ENCODE measurements at regions not wholly inside any gene's neighbourhood (a gene's known extent, or its start where the extent isn't known, plus 50 kb on each side); places are given as distances from the start of the nearest gene placed in this dataset.

DNA sequence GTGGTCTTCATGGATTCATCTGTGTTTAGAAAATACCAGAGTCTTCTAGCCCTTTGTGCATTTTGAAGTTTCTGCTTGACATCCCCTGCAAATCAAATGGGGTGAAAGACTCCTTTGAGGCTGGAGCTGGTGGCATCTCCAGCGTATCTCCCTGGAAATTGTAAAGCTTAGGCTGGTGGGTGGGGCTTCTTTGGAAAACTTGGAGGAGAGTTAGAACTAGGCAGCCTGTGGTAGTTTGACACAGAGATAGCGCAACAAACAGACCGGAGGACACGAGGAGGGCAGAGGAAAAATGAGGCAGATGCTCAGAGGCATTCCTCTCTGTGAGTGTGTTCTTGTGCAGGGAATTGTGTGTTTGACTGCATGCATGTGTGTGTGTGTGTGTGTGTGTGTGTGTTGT is 116.3 kb downstream of the IRX5 start:
- H3K79me2 ChIP-seq (ENCODE audit: control insufficient read depth, insufficient read depth, low read length), result no peaks in the 10 kb centered on the region
- no peaks in the 10 kb centered on the region for H3K4me1 ChIP-seq (ENCODE audit: control insufficient read depth, extremely low read depth, insufficient read depth, low read length)
- H3K27ac ChIP-seq (ENCODE audit: insufficient read depth, low read depth, low read length), result no peak overlapping the region
- no peak overlapping the region for H2AFZ ChIP-seq (ENCODE audit: low read depth, low read length)
- no peaks in the 10 kb centered on the region for H4K20me1 ChIP-seq (replicated peaks; ENCODE audit: control insufficient read depth, extremely low read depth, insufficient read depth, low read length)
- no peaks in the 10 kb centered on the region for H3K36me3 ChIP-seq (ENCODE audit: control insufficient read depth in 2 of 2, extremely low read depth in 1 of 2, insufficient read depth in 2 of 2, low read length in 2 of 2)
- no peak for TF ChIP-seq GATA2 (IDR thresholded peaks at IDR 0.05; ENCODE audit: insufficient read depth, insufficient read length, low read depth, low read length)
- TF ChIP-seq MYC (IDR thresholded peaks at IDR 0.05; ENCODE audit: low read depth, low read length), result no peak
- TF ChIP-seq, protein P1, sequence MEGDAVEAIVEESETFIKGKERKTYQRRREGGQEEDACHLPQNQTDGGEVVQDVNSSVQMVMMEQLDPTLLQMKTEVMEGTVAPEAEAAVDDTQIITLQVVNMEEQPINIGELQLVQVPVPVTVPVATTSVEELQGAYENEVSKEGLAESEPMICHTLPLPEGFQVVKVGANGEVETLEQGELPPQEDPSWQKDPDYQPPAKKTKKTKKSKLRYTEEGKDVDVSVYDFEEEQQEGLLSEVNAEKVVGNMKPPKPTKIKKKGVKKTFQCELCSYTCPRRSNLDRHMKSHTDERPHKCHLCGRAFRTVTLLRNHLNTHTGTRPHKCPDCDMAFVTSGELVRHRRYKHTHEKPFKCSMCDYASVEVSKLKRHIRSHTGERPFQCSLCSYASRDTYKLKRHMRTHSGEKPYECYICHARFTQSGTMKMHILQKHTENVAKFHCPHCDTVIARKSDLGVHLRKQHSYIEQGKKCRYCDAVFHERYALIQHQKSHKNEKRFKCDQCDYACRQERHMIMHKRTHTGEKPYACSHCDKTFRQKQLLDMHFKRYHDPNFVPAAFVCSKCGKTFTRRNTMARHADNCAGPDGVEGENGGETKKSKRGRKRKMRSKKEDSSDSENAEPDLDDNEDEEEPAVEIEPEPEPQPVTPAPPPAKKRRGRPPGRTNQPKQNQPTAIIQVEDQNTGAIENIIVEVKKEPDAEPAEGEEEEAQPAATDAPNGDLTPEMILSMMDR (IDR thresholded peaks at IDR 0.05; ENCODE audit: extremely low read depth in 1 of 2, insufficient read depth in 1 of 2, low read depth in 1 of 2, low read length in 2 of 2), result no peak
- TF ChIP-seq, protein P2, sequence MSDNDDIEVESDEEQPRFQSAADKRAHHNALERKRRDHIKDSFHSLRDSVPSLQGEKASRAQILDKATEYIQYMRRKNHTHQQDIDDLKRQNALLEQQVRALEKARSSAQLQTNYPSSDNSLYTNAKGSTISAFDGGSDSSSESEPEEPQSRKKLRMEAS (IDR thresholded peaks at IDR 0.05; ENCODE audit: insufficient read depth, insufficient read length), result no peak
- no peak for TF ChIP-seq POLR2AphosphoS5 (IDR thresholded peaks at IDR 0.05; ENCODE audit: insufficient read depth, low read depth, low read length)
- TF ChIP-seq FOS (IDR thresholded peaks at IDR 0.05; ENCODE audit: borderline replicate concordance, insufficient read depth, low read length), result no peak
- TF ChIP-seq JUN (IDR thresholded peaks at IDR 0.05; ENCODE audit: borderline replicate concordance, insufficient read depth, insufficient read length, low read depth), result no peak
- no peak for TF ChIP-seq POLR2A (IDR thresholded peaks at IDR 0.05; ENCODE audit: low read depth, low read length)
- no peak for TF ChIP-seq EZH2 (IDR thresholded peaks at IDR 0.05; ENCODE audit: borderline replicate concordance, low read depth, low read length, severe bottlenecking)
- no peak overlapping the region for H3K4me2 ChIP-seq (ENCODE audit: insufficient read depth, low read length)
- H3K9me1 ChIP-seq (replicated peaks; ENCODE audit: control insufficient read depth, extremely low read depth, insufficient read depth, low read length), result no peaks in the 10 kb centered on the region
- H3K27me3 ChIP-seq (ENCODE audit: control insufficient read depth in 2 of 2, insufficient read depth in 2 of 2, low read length in 2 of 2), result no peaks in the 10 kb centered on the region
- ChIA-PET POLR2A (no interaction called here), CTCF (no interaction called here)
- H3K9me3 ChIP-seq (replicated peaks; ENCODE audit: control insufficient read depth, insufficient read depth, low read length), result no peaks in the 10 kb centered on the region
- no TSS peak for BruUV-seq (replicated peaks)
- intact Hi-C loops (cut with micrococcal nuclease) (no loop called here), dilution Hi-C loops (cut with MboI; ENCODE audit: extremely low pct_ligation_motif_present, low sequenced_read_pairs) (no loop called here)
- FAIRE-seq (no peak), DNase-seq (ENCODE audit: low read depth, low spot score) (no peak)
- H3K4me3 ChIP-seq (replicated peaks in 1 of 3; ENCODE audit: insufficient read depth in 1 of 3, low read depth in 1 of 3, low read length in 3 of 3), result no peak overlapping the region
- no peak overlapping the region for H3K9ac ChIP-seq (replicated peaks; ENCODE audit: extremely low read depth, insufficient read depth, low read length)

Data from endothelial cell of umbilical vein (primary cell).